Endothelial cell of umbilical vein (primary cell): ENCODE measurements at regions not wholly inside any gene's neighbourhood (a gene's known extent, or its start where the extent isn't known, plus 50 kb on each side); places are given as distances from the start of the nearest gene placed in this dataset.

Source experiments
- EZH2 ChIP-seq: IDR thresholded peaks from 2 replicates; pipeline ENCODE4 v1.6.1; 2012; ENCODE audit warnings: borderline replicate concordance, low read depth, mild to moderate bottlenecking, moderate library complexity, low read length, inconsistent platforms; ENCODE audit not compliant: severe bottlenecking
- MYC ChIP-seq: IDR thresholded peaks from one replicate; pipeline ENCODE4 v1.6.1; 2011; ENCODE audit warnings: mild to moderate bottlenecking, low read depth, low read length
- POLR2A ChIP-seq: IDR thresholded peaks from 2 replicates; pipeline ENCODE4 v1.6.1; 2012; ENCODE audit warnings: low read depth, mild to moderate bottlenecking, control low read depth, low read length
- TF ChIP-seq, protein P1 (sequence below), 2 donors: IDR thresholded peaks; 1 replicate in 1 of 2; 2 replicates in 1 of 2; pipeline ENCODE4 v1.5.1; 2011; ENCODE audit warnings: low read length in 2 of 2, mild to moderate bottlenecking in 2 of 2, moderate library complexity in 2 of 2, control low read depth in 1 of 2, inconsistent platforms in 1 of 2, low read depth in 1 of 2; ENCODE audit not compliant: insufficient read depth in 1 of 2; ENCODE audit errors: extremely low read depth in 1 of 2
- TF ChIP-seq, protein P2 (sequence below): IDR thresholded peaks from 2 replicates; pipeline ENCODE4 v1.6.1; 2011; ENCODE audit not compliant: insufficient read depth, insufficient read length

DNA sequence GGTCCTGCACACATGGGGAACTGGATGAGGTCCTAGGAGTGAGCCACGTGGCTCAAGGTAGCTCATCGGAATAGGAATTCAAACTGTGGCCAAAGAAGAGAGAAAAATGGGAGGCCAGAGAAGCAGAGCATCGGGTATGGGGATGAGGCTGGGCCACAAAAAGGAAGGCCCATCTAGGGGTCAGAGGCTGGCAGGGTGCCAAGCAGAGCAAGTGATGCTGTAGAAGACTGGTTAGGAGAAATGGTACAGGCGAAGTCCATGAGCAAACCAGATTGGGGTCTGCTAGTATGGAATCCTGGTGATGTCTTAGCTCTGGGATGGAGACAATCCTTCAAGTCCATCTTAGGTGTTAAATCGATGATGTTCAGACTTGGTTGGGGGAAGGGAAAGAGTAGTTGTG is 68.0 kb downstream of the TEX35 start:
- TF ChIP-seq EZH2, result no peak
- TF ChIP-seq, protein P1, sequence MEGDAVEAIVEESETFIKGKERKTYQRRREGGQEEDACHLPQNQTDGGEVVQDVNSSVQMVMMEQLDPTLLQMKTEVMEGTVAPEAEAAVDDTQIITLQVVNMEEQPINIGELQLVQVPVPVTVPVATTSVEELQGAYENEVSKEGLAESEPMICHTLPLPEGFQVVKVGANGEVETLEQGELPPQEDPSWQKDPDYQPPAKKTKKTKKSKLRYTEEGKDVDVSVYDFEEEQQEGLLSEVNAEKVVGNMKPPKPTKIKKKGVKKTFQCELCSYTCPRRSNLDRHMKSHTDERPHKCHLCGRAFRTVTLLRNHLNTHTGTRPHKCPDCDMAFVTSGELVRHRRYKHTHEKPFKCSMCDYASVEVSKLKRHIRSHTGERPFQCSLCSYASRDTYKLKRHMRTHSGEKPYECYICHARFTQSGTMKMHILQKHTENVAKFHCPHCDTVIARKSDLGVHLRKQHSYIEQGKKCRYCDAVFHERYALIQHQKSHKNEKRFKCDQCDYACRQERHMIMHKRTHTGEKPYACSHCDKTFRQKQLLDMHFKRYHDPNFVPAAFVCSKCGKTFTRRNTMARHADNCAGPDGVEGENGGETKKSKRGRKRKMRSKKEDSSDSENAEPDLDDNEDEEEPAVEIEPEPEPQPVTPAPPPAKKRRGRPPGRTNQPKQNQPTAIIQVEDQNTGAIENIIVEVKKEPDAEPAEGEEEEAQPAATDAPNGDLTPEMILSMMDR (IDR thresholded peaks at IDR 0.05; ENCODE audit: extremely low read depth in 1 of 2, insufficient read depth in 1 of 2, low read depth in 1 of 2, low read length in 2 of 2), result no peak
- TF ChIP-seq, protein P2, sequence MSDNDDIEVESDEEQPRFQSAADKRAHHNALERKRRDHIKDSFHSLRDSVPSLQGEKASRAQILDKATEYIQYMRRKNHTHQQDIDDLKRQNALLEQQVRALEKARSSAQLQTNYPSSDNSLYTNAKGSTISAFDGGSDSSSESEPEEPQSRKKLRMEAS, result no peak
- TF ChIP-seq POLR2A, result no peak
- no peak for TF ChIP-seq MYC
